Activated naive CD4-positive, alpha-beta T cell treated with Interleukin-2 at 50 U/mL for 16 hours (primary cell): ENCODE measurements at regions not wholly inside any gene's neighbourhood (a gene's known extent, or its start where the extent isn't known, plus 50 kb on each side); places are given as distances from the start of the nearest gene placed in this dataset.
"Not testable (repeated sequence)": the region's sequence is repeated elsewhere in the genome, so short reads cannot be mapped to it uniquely, and the experiment has no call there.

Experiments used
- DNase-seq: peaks from one replicate; pipeline ENCODE4 v3.0.0-alpha.2; 2020

- not testable (repeated sequence) for DNase-seq
These were observed 150.6 kb upstream of the ANKRD20A1 start for GRCh38 chr9:67708109-67708508.

GRCh38 chr9:67711429-67711828, 147.3 kb upstream of the ANKRD20A1 start:
- not testable (repeated sequence) for DNase-seq

GRCh38 chr9:67711931-67712330, 146.8 kb upstream of the ANKRD20A1 start:
- not testable (repeated sequence) for DNase-seq

GRCh38 chr9:67712956-67713355, 145.8 kb upstream of the ANKRD20A1 start:
- DNase-seq = not testable (repeated sequence)

GRCh38 chr9:67717830-67718388, 140.8 kb upstream of the ANKRD20A1 start:
- DNase-seq = peak; percentile 2

GRCh38 chr9:67720491-67720890, 138.2 kb upstream of the ANKRD20A1 start:
- not testable (repeated sequence) for DNase-seq

GRCh38 chr9:67722460-67723090, 136.2 kb upstream of the ANKRD20A1 start:
- DNase-seq = not testable (repeated sequence)

GRCh38 chr9:67723185-67723584, 135.5 kb upstream of the ANKRD20A1 start:
- peak; percentile 5 for DNase-seq

- peak; percentile 48 for DNase-seq
These were observed 133.8 kb upstream of the ANKRD20A1 start for GRCh38 chr9:67724885-67725284.

GRCh38 chr9:67726213-67726988, 132.3 kb upstream of the ANKRD20A1 start:
- DNase-seq = peak; percentile 2

- DNase-seq = not testable (repeated sequence)
These were observed 95.6 kb upstream of the ANKRD20A1 start for GRCh38 chr9:67763133-67763532.

- not testable (repeated sequence) for DNase-seq
These were observed 86.9 kb upstream of the ANKRD20A1 start for GRCh38 chr9:67771807-67772206.

GRCh38 chr9:67800170-67800569, 58.6 kb upstream of the ANKRD20A1 start:
- DNase-seq = not testable (repeated sequence)
